T-helper 2 cell treated with Interferon-gamma antibody and Interleukin-4, amounts not matched to agents 5 μg/mL and 100 μg/mL, for 36 hours (primary cell): ENCODE measurements at regions not wholly inside any gene's neighbourhood (a gene's known extent, or its start where the extent isn't known, plus 50 kb on each side); places are given as distances from the start of the nearest gene placed in this dataset.

Experiments used
- DNase-seq: peaks from one replicate; pipeline ENCODE4 v3.0.0; 2021; ENCODE audit warnings: low spot score
- H3K27ac Mint-ChIP-seq: one replicate; pipeline ENCODE4 v1.8.0; 2021; ENCODE audit warnings: mild to moderate bottlenecking, mixed read lengths
- H3K27me3 Mint-ChIP-seq: one replicate; pipeline ENCODE4 v1.8.0; 2021; ENCODE audit warnings: low read depth, mixed read lengths
- H3K36me3 Mint-ChIP-seq: one replicate; pipeline ENCODE4 v1.8.0; 2021; ENCODE audit warnings: low read depth, mixed read lengths
- H3K4me1 Mint-ChIP-seq: one replicate; pipeline ENCODE4 v1.8.0; 2021; ENCODE audit warnings: low read depth, mixed read lengths
- H3K4me3 Mint-ChIP-seq: one replicate; pipeline ENCODE4 v1.8.0; 2022; ENCODE audit warnings: mild to moderate bottlenecking, moderate library complexity, mixed read lengths
- H3K9me3 Mint-ChIP-seq: one replicate; pipeline ENCODE4 v1.8.0; 2021; ENCODE audit warnings: mixed read lengths

GRCh38 chr20:57094991-57095390, 171.4 kb downstream of the BMP7 start:
- no peak overlapping the region for H3K27ac Mint-ChIP-seq

GRCh38 chr20:57095426-57095825, 171.0 kb downstream of the BMP7 start:
- Mint-ChIP-seq H3K9me3 (no peaks in the 10 kb centered on the region), H3K27me3 (peaks cover 4% of the 10 kb centered on the region), H3K4me1 (peaks cover 4% of the 10 kb centered on the region), H3K27ac (no peak overlapping the region), H3K36me3 (no peaks in the 10 kb centered on the region), H3K4me3 (no peak overlapping the region)
- no peak for DNase-seq

More at GRCh38 chr20:57094991-57095390, 171.4 kb downstream of the BMP7 start:
- Mint-ChIP-seq H3K27me3 (peaks cover 4% of the 10 kb centered on the region), H3K9me3 (no peaks in the 10 kb centered on the region), H3K4me1 (peaks cover 4% of the 10 kb centered on the region), H3K4me3 (no peak overlapping the region), H3K36me3 (no peaks in the 10 kb centered on the region)
- no peak for DNase-seq

GRCh38 chr20:57097245-57097915, 169.1 kb downstream of the BMP7 start:
- no peak for DNase-seq
- Mint-ChIP-seq H3K4me3 (no peak overlapping the region), H3K9me3 (no peaks in the 10 kb centered on the region), H3K27me3 (no peaks in the 10 kb centered on the region), H3K27ac (no peak overlapping the region), H3K4me1 (peaks cover under 1% of the 10 kb centered on the region), H3K36me3 (no peaks in the 10 kb centered on the region)

- Mint-ChIP-seq H3K4me1 (no peaks in the 10 kb centered on the region), H3K4me3 (no peak overlapping the region), H3K36me3 (no peaks in the 10 kb centered on the region)
Observed at GRCh38 chr20:57102160-57102559, 164.3 kb downstream of the BMP7 start.

GRCh38 chr20:57102566-57102965, 163.9 kb downstream of the BMP7 start:
- no peak for DNase-seq
- H3K27ac Mint-ChIP-seq = no peak overlapping the region
- no peaks in the 10 kb centered on the region for H3K36me3 Mint-ChIP-seq
- no peaks in the 10 kb centered on the region for H3K9me3 Mint-ChIP-seq
- H3K27me3 Mint-ChIP-seq = no peaks in the 10 kb centered on the region
- no peak overlapping the region for H3K4me3 Mint-ChIP-seq
- H3K4me1 Mint-ChIP-seq = no peaks in the 10 kb centered on the region

More at GRCh38 chr20:57102160-57102559, 164.3 kb downstream of the BMP7 start:
- no peaks in the 10 kb centered on the region for H3K27me3 Mint-ChIP-seq
- no peaks in the 10 kb centered on the region for H3K9me3 Mint-ChIP-seq
- no peak overlapping the region for H3K27ac Mint-ChIP-seq
- no peak for DNase-seq

- no peaks in the 10 kb centered on the region for H3K4me1 Mint-ChIP-seq
- no peaks in the 10 kb centered on the region for H3K9me3 Mint-ChIP-seq
- H3K27me3 Mint-ChIP-seq = no peaks in the 10 kb centered on the region
- no peak overlapping the region for H3K4me3 Mint-ChIP-seq
- DNase-seq = no peak
- H3K27ac Mint-ChIP-seq = no peak overlapping the region
- no peaks in the 10 kb centered on the region for H3K36me3 Mint-ChIP-seq
Observed at GRCh38 chr20:57103146-57103800, 163.2 kb downstream of the BMP7 start.

GRCh38 chr20:57104113-57104512, 162.3 kb downstream of the BMP7 start:
- no peaks in the 10 kb centered on the region for H3K36me3 Mint-ChIP-seq
- no peaks in the 10 kb centered on the region for H3K27me3 Mint-ChIP-seq
- no peak overlapping the region for H3K4me3 Mint-ChIP-seq
- no peaks in the 10 kb centered on the region for H3K4me1 Mint-ChIP-seq
- no peaks in the 10 kb centered on the region for H3K9me3 Mint-ChIP-seq
- H3K27ac Mint-ChIP-seq = no peak overlapping the region
- no peak for DNase-seq

- H3K4me3 Mint-ChIP-seq = no peak overlapping the region
- H3K36me3 Mint-ChIP-seq = no peaks in the 10 kb centered on the region
- no peak for DNase-seq
- H3K27ac Mint-ChIP-seq = no peak overlapping the region
- no peaks in the 10 kb centered on the region for H3K27me3 Mint-ChIP-seq
- H3K9me3 Mint-ChIP-seq = no peaks in the 10 kb centered on the region
- no peaks in the 10 kb centered on the region for H3K4me1 Mint-ChIP-seq
Observed at GRCh38 chr20:57104651-57105204, 161.7 kb downstream of the BMP7 start.

- Mint-ChIP-seq H3K27me3 (no peaks in the 10 kb centered on the region), H3K4me3 (no peak overlapping the region), H3K9me3 (no peaks in the 10 kb centered on the region), H3K27ac (no peak overlapping the region), H3K36me3 (no peaks in the 10 kb centered on the region), H3K4me1 (no peaks in the 10 kb centered on the region)
- no peak for DNase-seq
Observed at GRCh38 chr20:57106030-57106682, 160.3 kb downstream of the BMP7 start.

GRCh38 chr20:57106692-57107091, 159.7 kb downstream of the BMP7 start:
- H3K4me1 Mint-ChIP-seq = no peaks in the 10 kb centered on the region
- no peak overlapping the region for H3K27ac Mint-ChIP-seq
- no peaks in the 10 kb centered on the region for H3K36me3 Mint-ChIP-seq
- no peak for DNase-seq
- no peak overlapping the region for H3K4me3 Mint-ChIP-seq
- H3K9me3 Mint-ChIP-seq = no peaks in the 10 kb centered on the region
- no peaks in the 10 kb centered on the region for H3K27me3 Mint-ChIP-seq

GRCh38 chr20:57107208-57107607, 159.2 kb downstream of the BMP7 start:
- no peaks in the 10 kb centered on the region for H3K27me3 Mint-ChIP-seq
- H3K9me3 Mint-ChIP-seq = no peaks in the 10 kb centered on the region

GRCh38 chr20:57108218-57108617, 158.2 kb downstream of the BMP7 start:
- Mint-ChIP-seq H3K27me3 (no peaks in the 10 kb centered on the region), H3K9me3 (no peaks in the 10 kb centered on the region), H3K36me3 (no peaks in the 10 kb centered on the region), H3K27ac (no peak overlapping the region), H3K4me3 (no peak overlapping the region), H3K4me1 (no peaks in the 10 kb centered on the region)
- no peak for DNase-seq

More at GRCh38 chr20:57107208-57107607, 159.2 kb downstream of the BMP7 start:
- no peaks in the 10 kb centered on the region for H3K36me3 Mint-ChIP-seq
- H3K4me3 Mint-ChIP-seq = no peak overlapping the region
- no peaks in the 10 kb centered on the region for H3K4me1 Mint-ChIP-seq
- no peak for DNase-seq
- no peak overlapping the region for H3K27ac Mint-ChIP-seq

- H3K9me3 Mint-ChIP-seq = no peaks in the 10 kb centered on the region
- H3K27ac Mint-ChIP-seq = no peak overlapping the region
- no peak for DNase-seq
- H3K4me1 Mint-ChIP-seq = no peaks in the 10 kb centered on the region
- no peaks in the 10 kb centered on the region for H3K27me3 Mint-ChIP-seq
- no peak overlapping the region for H3K4me3 Mint-ChIP-seq
- H3K36me3 Mint-ChIP-seq = no peaks in the 10 kb centered on the region
Observed at GRCh38 chr20:57108742-57109570, 157.5 kb downstream of the BMP7 start.
